Neural progenitor cell (in vitro differentiated cells): ENCODE measurements at regions not wholly inside any gene's neighbourhood (a gene's known extent, or its start where the extent isn't known, plus 50 kb on each side); places are given as distances from the start of the nearest gene placed in this dataset.

Experiments used
- EZH2phosphoT487 ChIP-seq: fragments of 200-600 bp; sonication (generic); IDR thresholded peaks from 2 replicates; pipeline ENCODE4 v1.6.1; 2017; ENCODE audit warnings: antibody characterized with exemption
- TF ChIP-seq, protein P1 (sequence below): fragments of 200-600 bp; sonication (generic); IDR thresholded peaks from 2 replicates; pipeline ENCODE4 v1.5.1; 2017; ENCODE audit warnings: antibody characterized with exemption, mild to moderate bottlenecking

DNA sequence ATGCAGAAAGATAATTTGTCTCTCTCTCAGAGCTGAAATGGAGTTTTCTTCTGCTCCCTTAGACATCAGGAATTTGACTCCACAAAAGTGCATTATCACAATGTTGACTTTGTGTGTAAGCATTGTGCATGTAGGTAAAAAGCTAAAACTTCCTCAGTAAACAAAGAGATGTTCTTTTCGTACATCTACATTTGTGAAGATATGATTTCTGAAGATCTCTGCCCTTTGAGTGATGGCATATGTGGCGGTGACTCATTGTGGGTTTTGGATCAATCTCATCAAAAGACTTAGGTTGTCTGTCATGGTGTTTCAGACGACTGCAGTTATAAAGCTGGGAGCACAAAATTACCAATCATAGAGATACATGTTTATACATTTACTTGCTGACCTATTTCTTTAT lies 411.4 kb upstream of the LMO3 start:
- TF ChIP-seq, protein P1, sequence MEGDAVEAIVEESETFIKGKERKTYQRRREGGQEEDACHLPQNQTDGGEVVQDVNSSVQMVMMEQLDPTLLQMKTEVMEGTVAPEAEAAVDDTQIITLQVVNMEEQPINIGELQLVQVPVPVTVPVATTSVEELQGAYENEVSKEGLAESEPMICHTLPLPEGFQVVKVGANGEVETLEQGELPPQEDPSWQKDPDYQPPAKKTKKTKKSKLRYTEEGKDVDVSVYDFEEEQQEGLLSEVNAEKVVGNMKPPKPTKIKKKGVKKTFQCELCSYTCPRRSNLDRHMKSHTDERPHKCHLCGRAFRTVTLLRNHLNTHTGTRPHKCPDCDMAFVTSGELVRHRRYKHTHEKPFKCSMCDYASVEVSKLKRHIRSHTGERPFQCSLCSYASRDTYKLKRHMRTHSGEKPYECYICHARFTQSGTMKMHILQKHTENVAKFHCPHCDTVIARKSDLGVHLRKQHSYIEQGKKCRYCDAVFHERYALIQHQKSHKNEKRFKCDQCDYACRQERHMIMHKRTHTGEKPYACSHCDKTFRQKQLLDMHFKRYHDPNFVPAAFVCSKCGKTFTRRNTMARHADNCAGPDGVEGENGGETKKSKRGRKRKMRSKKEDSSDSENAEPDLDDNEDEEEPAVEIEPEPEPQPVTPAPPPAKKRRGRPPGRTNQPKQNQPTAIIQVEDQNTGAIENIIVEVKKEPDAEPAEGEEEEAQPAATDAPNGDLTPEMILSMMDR: no peak
- no peak for TF ChIP-seq EZH2phosphoT487
